Fibroblast of gingiva (primary cell): ENCODE measurements at regions not wholly inside any gene's neighbourhood (a gene's known extent, or its start where the extent isn't known, plus 50 kb on each side); places are given as distances from the start of the nearest gene placed in this dataset.
"Not testable (repeated sequence)": the region's sequence is repeated elsewhere in the genome, so short reads cannot be mapped to it uniquely, and the experiment has no call there.

Experiments
- DNase-seq: peaks from one replicate; pipeline ENCODE4 v3.0.0-alpha.2; 2011; ENCODE audit warnings: low read depth

GRCh38 chr5:79924936-79925893 lies 65.8 kb downstream of the MTX3 start:
- DNase-seq, result peak; percentile 39

GRCh38 chr5:79923431-79923830 lies 67.6 kb downstream of the MTX3 start:
- no peak for DNase-seq

GRCh38 chr5:79922626-79923025 lies 68.4 kb downstream of the MTX3 start:
- DNase-seq, result no peak

- DNase-seq, result not testable (repeated sequence)
Measured at GRCh38 chr5:79907452-79907851, 83.6 kb downstream of the MTX3 start.

- not testable (repeated sequence) for DNase-seq
Measured at GRCh38 chr5:79902571-79902970, 88.5 kb downstream of the MTX3 start.

GRCh38 chr5:79901631-79902030 lies 89.4 kb downstream of the MTX3 start:
- DNase-seq, result no peak

- no peak for DNase-seq
Measured at GRCh38 chr5:79898611-79899010, 92.5 kb downstream of the MTX3 start.

- no peak for DNase-seq
Measured at GRCh38 chr5:79893976-79894375, 97.1 kb downstream of the MTX3 start.

- no peak for DNase-seq
Measured at GRCh38 chr5:79893485-79893884, 97.6 kb downstream of the MTX3 start.

GRCh38 chr5:79890930-79891249 lies 100.2 kb downstream of the MTX3 start:
- DNase-seq, result no peak

GRCh38 chr5:79890119-79890929 lies 100.7 kb downstream of the MTX3 start:
- no peak for DNase-seq

GRCh38 chr5:79888643-79889042 lies 102.4 kb downstream of the MTX3 start:
- no peak for DNase-seq

- no peak for DNase-seq
Measured at GRCh38 chr5:79886925-79887655, 104.0 kb downstream of the MTX3 start.

- no peak for DNase-seq
Measured at GRCh38 chr5:79886456-79886855, 104.6 kb downstream of the MTX3 start.

- not testable (repeated sequence) for DNase-seq
Measured at GRCh38 chr5:79879880-79880279, 111.2 kb downstream of the MTX3 start.

GRCh38 chr5:79878721-79879336 lies 112.2 kb downstream of the MTX3 start:
- no peak for DNase-seq

- DNase-seq, result no peak
Measured at GRCh38 chr5:79878136-79878679, 112.9 kb downstream of the MTX3 start.

GRCh38 chr5:79876456-79876855 lies 114.6 kb downstream of the MTX3 start:
- DNase-seq, result peak; percentile 42

GRCh38 chr5:79875230-79875629 lies 115.8 kb downstream of the MTX3 start:
- DNase-seq, result no peak

GRCh38 chr5:79873187-79873586 lies 117.9 kb downstream of the MTX3 start:
- no peak for DNase-seq

GRCh38 chr5:79872291-79872690 lies 118.8 kb downstream of the MTX3 start:
- no peak for DNase-seq
